ENCODE measurements at regions not wholly inside any gene's neighbourhood (a gene's known extent, or its start where the extent isn't known, plus 50 kb on each side); places are given as distances from the start of the nearest gene placed in this dataset.

DNA sequence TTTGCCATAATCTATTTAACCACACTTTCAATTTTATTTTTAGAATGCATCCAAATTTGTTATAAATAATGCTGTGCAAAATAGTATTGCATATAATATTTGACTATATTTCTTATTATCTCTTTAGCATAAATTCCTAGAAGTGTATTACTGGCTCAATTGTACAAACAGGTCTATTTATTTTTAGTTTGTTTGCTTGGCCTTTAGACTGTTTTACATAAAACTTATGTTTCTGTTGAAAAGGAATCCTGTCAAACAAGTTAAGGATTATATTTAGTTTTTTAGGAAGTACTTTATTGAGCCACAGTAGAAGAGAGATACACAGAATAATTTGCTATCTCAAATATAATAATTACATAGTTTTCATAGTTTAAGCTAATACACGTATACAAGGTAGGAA is 413.8 kb downstream of the GBA3 start:
- TF ChIP-seq, protein P1, sequence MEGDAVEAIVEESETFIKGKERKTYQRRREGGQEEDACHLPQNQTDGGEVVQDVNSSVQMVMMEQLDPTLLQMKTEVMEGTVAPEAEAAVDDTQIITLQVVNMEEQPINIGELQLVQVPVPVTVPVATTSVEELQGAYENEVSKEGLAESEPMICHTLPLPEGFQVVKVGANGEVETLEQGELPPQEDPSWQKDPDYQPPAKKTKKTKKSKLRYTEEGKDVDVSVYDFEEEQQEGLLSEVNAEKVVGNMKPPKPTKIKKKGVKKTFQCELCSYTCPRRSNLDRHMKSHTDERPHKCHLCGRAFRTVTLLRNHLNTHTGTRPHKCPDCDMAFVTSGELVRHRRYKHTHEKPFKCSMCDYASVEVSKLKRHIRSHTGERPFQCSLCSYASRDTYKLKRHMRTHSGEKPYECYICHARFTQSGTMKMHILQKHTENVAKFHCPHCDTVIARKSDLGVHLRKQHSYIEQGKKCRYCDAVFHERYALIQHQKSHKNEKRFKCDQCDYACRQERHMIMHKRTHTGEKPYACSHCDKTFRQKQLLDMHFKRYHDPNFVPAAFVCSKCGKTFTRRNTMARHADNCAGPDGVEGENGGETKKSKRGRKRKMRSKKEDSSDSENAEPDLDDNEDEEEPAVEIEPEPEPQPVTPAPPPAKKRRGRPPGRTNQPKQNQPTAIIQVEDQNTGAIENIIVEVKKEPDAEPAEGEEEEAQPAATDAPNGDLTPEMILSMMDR (IDR thresholded peaks at IDR 0.05), result no peak
- TF ChIP-seq POLR2A (IDR thresholded peaks at IDR 0.05), result no peak
- TF ChIP-seq POLR2AphosphoS5 (IDR thresholded peaks at IDR 0.05), result no peak

All from prostate gland (tissue), 2 donors.